ENCODE measurements at regions not wholly inside any gene's neighbourhood (a gene's known extent, or its start where the extent isn't known, plus 50 kb on each side); places are given as distances from the start of the nearest gene placed in this dataset.
"Not testable (repeated sequence)": the region's sequence is repeated elsewhere in the genome, so short reads cannot be mapped to it uniquely, and the experiment has no call there.

DNA sequence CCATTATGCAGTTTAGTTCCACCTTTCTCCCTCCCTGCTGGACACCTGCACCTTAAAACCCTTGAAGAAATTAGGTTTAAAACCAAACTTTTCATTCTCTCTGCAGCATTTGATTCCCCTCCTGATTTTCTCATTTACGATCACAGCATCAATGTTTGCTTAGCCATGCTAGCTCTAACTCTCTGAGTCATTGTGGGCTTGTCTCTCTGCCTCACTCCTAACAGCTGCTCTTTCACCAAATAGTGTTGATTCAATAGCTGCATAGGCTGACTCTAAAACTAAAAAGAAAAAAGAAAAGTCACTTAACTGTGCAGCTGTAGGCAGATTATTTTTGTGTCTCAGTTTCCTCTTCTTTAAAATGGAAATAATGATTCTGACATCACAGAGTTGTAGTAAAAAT lies 1124.9 kb downstream of the DIAPH3 start:
- H3K36me3 ChIP-seq: no peaks in the 10 kb centered on the region
- WGBS, 2 donors: 47 to 68% methylated on average over 1 of the region's 1 CpG
- no peak for DNase-seq
- no peak overlapping the region for H3K4me3 ChIP-seq
- intact Hi-C loops (cut with DNase I): no loop called here
- no peaks in the 10 kb centered on the region for H3K4me1 ChIP-seq
- H3K27me3 ChIP-seq: no peaks in the 10 kb centered on the region
- no peak for TF ChIP-seq POLR2A (IDR thresholded peaks at IDR 0.05)
- TF ChIP-seq POLR2AphosphoS5 (IDR thresholded peaks at IDR 0.05): no peak
- no peak for TF ChIP-seq EP300 (IDR thresholded peaks at IDR 0.05)
- no peak for TF ChIP-seq CTCF (IDR thresholded peaks at IDR 0.05)
- no peak overlapping the region for H3K27ac ChIP-seq
- no peaks in the 10 kb centered on the region for H3K9me3 ChIP-seq

GRCh38 chr13:59043016-59043415 lies 1120.7 kb downstream of the DIAPH3 start:
- no peaks in the 10 kb centered on the region for H3K9me3 ChIP-seq
- WGBS, 2 donors: 67 to 85% methylated on average over 2 of the region's 2 CpGs
- TF ChIP-seq EP300 (IDR thresholded peaks at IDR 0.05) (no peak), POLR2A (IDR thresholded peaks at IDR 0.05) (no peak), CTCF (IDR thresholded peaks at IDR 0.05) (no peak), POLR2AphosphoS5 (IDR thresholded peaks at IDR 0.05) (no peak)
- no peak for DNase-seq
- no peaks in the 10 kb centered on the region for H3K36me3 ChIP-seq
- intact Hi-C loops (cut with DNase I): no loop called here
- no peak overlapping the region for H3K27ac ChIP-seq
- H3K4me1 ChIP-seq: no peaks in the 10 kb centered on the region
- no peaks in the 10 kb centered on the region for H3K27me3 ChIP-seq
- no peak overlapping the region for H3K4me3 ChIP-seq

- Histone ChIP-seq H3K4me1 (no peaks in the 10 kb centered on the region), H3K9me3 (no peaks in the 10 kb centered on the region), H3K27me3 (no peaks in the 10 kb centered on the region), H3K4me3 (no peak overlapping the region), H3K27ac (no peak overlapping the region), H3K36me3 (no peaks in the 10 kb centered on the region)
- TF ChIP-seq EP300 (IDR thresholded peaks at IDR 0.05) (no peak), CTCF (IDR thresholded peaks at IDR 0.05) (no peak), POLR2AphosphoS5 (IDR thresholded peaks at IDR 0.05) (no peak), POLR2A (IDR thresholded peaks at IDR 0.05) (no peak)
- no peak for DNase-seq
- WGBS, 2 donors: 53 to 69% methylated on average over 2 of the region's 2 CpGs
- intact Hi-C loops (cut with DNase I): no loop called here
Observed at GRCh38 chr13:59047546-59047945, 1116.2 kb downstream of the DIAPH3 start.

- Histone ChIP-seq H3K27me3 (no peaks in the 10 kb centered on the region), H3K36me3 (no peaks in the 10 kb centered on the region), H3K9me3 (no peaks in the 10 kb centered on the region), H3K4me3 (no peak overlapping the region), H3K27ac (no peak overlapping the region), H3K4me1 (no peaks in the 10 kb centered on the region)
- intact Hi-C loops (cut with DNase I): no loop called here
- no peak for DNase-seq
- 79 to 87% methylated on average over 1 of the region's 1 CpG for WGBS, 2 donors
- TF ChIP-seq POLR2A (IDR thresholded peaks at IDR 0.05): no peak
Observed at GRCh38 chr13:59061621-59062020, 1102.1 kb downstream of the DIAPH3 start.

- Histone ChIP-seq H3K4me3 (no peak overlapping the region), H3K9me3 (no peaks in the 10 kb centered on the region), H3K36me3 (no peaks in the 10 kb centered on the region), H3K27ac (no peak overlapping the region), H3K4me1 (no peaks in the 10 kb centered on the region), H3K27me3 (no peaks in the 10 kb centered on the region)
- TF ChIP-seq EP300 (IDR thresholded peaks at IDR 0.05): no peak
- TF ChIP-seq POLR2A (IDR thresholded peaks at IDR 0.05): no peak
- no peak for TF ChIP-seq POLR2AphosphoS5 (IDR thresholded peaks at IDR 0.05)
- no peak for TF ChIP-seq CTCF (IDR thresholded peaks at IDR 0.05)
- intact Hi-C loops (cut with DNase I): no loop called here
- WGBS, 2 donors: 88 to 96% methylated on average over 1 of the region's 1 CpG
- DNase-seq: no peak
Observed at GRCh38 chr13:59064042-59064441, 1099.7 kb downstream of the DIAPH3 start.

- DNase-seq; H3K27me3 ChIP-seq; H3K36me3 ChIP-seq; H3K9me3 ChIP-seq; intact Hi-C loops (cut with DNase I); H3K4me1 ChIP-seq; H3K4me3 ChIP-seq; H3K27ac ChIP-seq: not testable (repeated sequence)
Observed at GRCh38 chr13:59076386-59076785, 1087.3 kb downstream of the DIAPH3 start.

All from sigmoid colon (tissue), 6 donors.